IMR-90 (cell line): ENCODE measurements at regions not wholly inside any gene's neighbourhood (a gene's known extent, or its start where the extent isn't known, plus 50 kb on each side); places are given as distances from the start of the nearest gene placed in this dataset.

Source experiments
- ATAC-seq: fragments of 200-7000 bp; cut with Tn5 transposase; 2 replicates; pipeline ENCODE4 v1.9.1; 2020; ENCODE audit warnings: low read depth, mild to moderate bottlenecking, moderate library complexity
- BruUV-seq: library from RNA; stranded (reverse); fragments of 400-500 nt; replicated peaks from 2 replicates; lab custom pipeline; 2021; lab: Mats Ljungman, UMichigan
- CTCF ChIA-PET: fragments of 300-600 bp; formaldehyde crosslinking; extraction: SDS; loops from one replicate; lab custom pipeline; 2021; ENCODE audit warnings: antibody characterized with exemption; lab: Yijun Ruan, JAX
- POLR2A ChIA-PET: fragments of 300-600 bp; sonication (Branson Sonifier 250); formaldehyde crosslinking; loops from one replicate; lab custom pipeline; 2022; ENCODE audit warnings: antibody characterized with exemption; ENCODE audit not compliant: unreplicated experiment; lab: Charles Lee
- DNase-seq: peaks from one replicate; pipeline ENCODE4 v3.0.0; 2013
- H2AFZ ChIP-seq: replicated peaks from 2 replicates; pipeline ENCODE3; 2013; ENCODE audit warnings: low read length, mild to moderate bottlenecking; ENCODE audit not compliant: poor library complexity
- H2AK5ac ChIP-seq: 2 replicates; pipeline ENCODE4 v1.6.1; 2013; ENCODE audit warnings: low read depth, low read length, inconsistent platforms
- H2AK9ac ChIP-seq: replicated peaks from 2 replicates; pipeline ENCODE3; 2013; ENCODE audit warnings: mild to moderate bottlenecking, low read depth, low read length, moderate library complexity; ENCODE audit not compliant: poor library complexity
- H2BK120ac ChIP-seq: 2 replicates; pipeline ENCODE4 v1.6.1; 2013; ENCODE audit warnings: low read depth, low read length, inconsistent platforms
- H2BK15ac ChIP-seq: 3 replicates; pipeline ENCODE4 v1.6.1; 2013; ENCODE audit warnings: low read depth, low read length, inconsistent platforms
- H2BK20ac ChIP-seq: 2 replicates; pipeline ENCODE4 v1.6.1; 2013; ENCODE audit warnings: low read depth, mild to moderate bottlenecking, inconsistent platforms, low read length, moderate library complexity
- H2BK5ac ChIP-seq: 2 replicates; pipeline ENCODE4 v1.6.1; 2013; ENCODE audit warnings: mild to moderate bottlenecking, low read depth, low read length, inconsistent platforms; ENCODE audit not compliant: poor library complexity, severe bottlenecking
- H3K14ac ChIP-seq: replicated peaks from 2 replicates; pipeline ENCODE4 v1.6.1; 2013; ENCODE audit warnings: low read depth, low read length, inconsistent platforms
- H3K18ac ChIP-seq: 2 replicates; pipeline ENCODE4 v1.6.1; 2013; ENCODE audit warnings: low read depth, low read length, control low read depth
- H3K23ac ChIP-seq: 2 replicates; pipeline ENCODE4 v1.6.1; 2013; ENCODE audit warnings: low read depth, low read length, inconsistent platforms
- H3K27ac ChIP-seq: 2 replicates; pipeline ENCODE4 v1.5.1; 2013; ENCODE audit warnings: mild to moderate bottlenecking, control low read depth, low read length; ENCODE audit not compliant: insufficient read depth
- H3K27me3 ChIP-seq: 2 replicates; pipeline ENCODE4 v1.6.1; 2013; ENCODE audit warnings: low read length; ENCODE audit not compliant: control insufficient read depth, insufficient read depth
- H3K36me3 ChIP-seq: 2 replicates; pipeline ENCODE4 v1.6.1; 2013; ENCODE audit warnings: low read length, mixed read lengths; ENCODE audit not compliant: control insufficient read depth, insufficient read depth
- H3K4ac ChIP-seq: 2 replicates; pipeline ENCODE4 v1.6.1; 2013; ENCODE audit warnings: low read depth, low read length, inconsistent platforms
- H3K4me1 ChIP-seq: 2 replicates; pipeline ENCODE4 v1.6.1; 2013; ENCODE audit warnings: low read length, mixed read lengths; ENCODE audit not compliant: control insufficient read depth, insufficient read depth
- H3K4me2 ChIP-seq: 2 replicates; pipeline ENCODE4 v1.6.1; 2013; ENCODE audit warnings: low read depth, mild to moderate bottlenecking, control low read depth, low read length, moderate library complexity
- H3K4me3 ChIP-seq: 2 replicates; pipeline ENCODE4 v1.5.1; 2013; ENCODE audit warnings: low read depth, mild to moderate bottlenecking, control low read depth, low read length, moderate library complexity; ENCODE audit not compliant: insufficient read depth
- H3K56ac ChIP-seq: 2 replicates; pipeline ENCODE4 v1.6.1; 2013; ENCODE audit warnings: low read length, inconsistent platforms; ENCODE audit not compliant: insufficient read depth; ENCODE audit errors: extremely low read depth
- H3K79me1 ChIP-seq, 2 experiments: 2 replicates each; pipeline ENCODE4 v1.6.1; 2013; ENCODE audit warnings: low read length in 2 of 2, inconsistent platforms in 1 of 2, low read depth in 1 of 2
- H3K9ac ChIP-seq: 2 replicates; pipeline ENCODE4 v1.6.1; 2013; ENCODE audit warnings: low read depth, low read length, control low read depth
- H3K9me1 ChIP-seq: 2 replicates; pipeline ENCODE4 v1.6.1; 2013; ENCODE audit warnings: low read length, inconsistent platforms; ENCODE audit not compliant: insufficient read depth
- H3K9me3 ChIP-seq: 2 replicates; pipeline ENCODE4 v1.6.1; 2013; ENCODE audit warnings: low read length; ENCODE audit not compliant: control insufficient read depth, insufficient read depth
- H4K20me1 ChIP-seq: 2 replicates; pipeline ENCODE4 v1.6.1; 2013; ENCODE audit warnings: low read length, inconsistent platforms; ENCODE audit not compliant: insufficient read depth
- H4K5ac ChIP-seq: 2 replicates; pipeline ENCODE4 v1.6.1; 2013; ENCODE audit warnings: mild to moderate bottlenecking, low read depth, low read length, control low read depth
- H4K8ac ChIP-seq, 2 experiments: 2 replicates each; pipeline ENCODE4 v1.6.1; 2013; ENCODE audit warnings: low read depth in 2 of 2, low read length in 2 of 2, control low read depth in 1 of 2, inconsistent platforms in 1 of 2
- H4K91ac ChIP-seq: 2 replicates; pipeline ENCODE4 v1.6.1; 2013; ENCODE audit warnings: low read depth, low read length, inconsistent platforms; ENCODE audit not compliant: insufficient read depth
- BHLHE40 ChIP-seq: fragments of 150-350 bp; IDR thresholded peaks from 2 replicates; pipeline ENCODE4 v1.6.1; 2016; ENCODE audit warnings: mild to moderate bottlenecking, low read depth, low read length
- CEBPB ChIP-seq: IDR thresholded peaks from 2 replicates; pipeline ENCODE4 v1.6.1; 2012; ENCODE audit warnings: low read depth, low read length, improper control_type of control experiment
- CHD1 ChIP-seq: IDR thresholded peaks from 2 replicates; pipeline ENCODE4 v1.6.1; 2012; ENCODE audit warnings: low read depth, low read length, improper control_type of control experiment
- FOS ChIP-seq: fragments of 150-350 bp; IDR thresholded peaks from 2 replicates; pipeline ENCODE4 v1.6.1; 2016; ENCODE audit warnings: low read depth, low read length
- MAFK ChIP-seq: IDR thresholded peaks from 2 replicates; pipeline ENCODE4 v1.6.1; 2012; ENCODE audit warnings: low read depth, low read length, improper control_type of control experiment
- MAZ ChIP-seq: IDR thresholded peaks from 2 replicates; pipeline ENCODE4 v1.6.1; 2012; ENCODE audit warnings: low read depth, mild to moderate bottlenecking, low read length, improper control_type of control experiment, moderate library complexity, borderline replicate concordance
- MXI1 ChIP-seq: IDR thresholded peaks from 2 replicates; pipeline ENCODE4 v1.6.1; 2012; ENCODE audit warnings: low read depth, mild to moderate bottlenecking, low read length, moderate library complexity, borderline replicate concordance
- NFE2L2 ChIP-seq: fragments of 150-350 bp; IDR thresholded peaks from 2 replicates; pipeline ENCODE4 v1.6.1; 2016; ENCODE audit warnings: low read depth, mild to moderate bottlenecking, low read length
- POLR2A ChIP-seq: IDR thresholded peaks from 2 replicates; pipeline ENCODE4 v1.6.1; 2012; ENCODE audit warnings: mild to moderate bottlenecking, low read depth, low read length
- RAD21 ChIP-seq: IDR thresholded peaks from 2 replicates; pipeline ENCODE4 v1.6.1; 2012; ENCODE audit warnings: low read length, improper control_type of control experiment
- RCOR1 ChIP-seq: IDR thresholded peaks from 2 replicates; pipeline ENCODE4 v1.6.1; 2012; ENCODE audit warnings: mild to moderate bottlenecking, low read length, improper control_type of control experiment; ENCODE audit not compliant: insufficient replicate concordance
- RFX5 ChIP-seq: IDR thresholded peaks from 2 replicates; pipeline ENCODE4 v1.8.0; 2012; ENCODE audit warnings: low read depth, mild to moderate bottlenecking, low read length, moderate library complexity
- SMC3 ChIP-seq: fragments of 150-350 bp; IDR thresholded peaks from 2 replicates; pipeline ENCODE4 v1.6.1; 2016; ENCODE audit warnings: low read depth, mild to moderate bottlenecking, antibody characterized with exemption, low read length, moderate library complexity
- WGBS, 2 experiments: methylation state at CpG; one replicate each; pipeline versions ENCODE4 v1.1.5 to v1.1.7; 2013; ENCODE audit warnings: missing lambda C conversion rate in 2 of 2; ENCODE audit not compliant: insufficient read length in 1 of 2; ENCODE audit errors: extremely low coverage in 2 of 2; 5-methylcytosine and 5-hydroxymethylcytosine counted together
- dilution Hi-C: fragments of 300-500 bp; cut with HindIII; formaldehyde crosslinking; loops from one replicate; pipeline ENCODE4 v1.14.3; 2018; ENCODE audit warnings: low sequenced_read_pairs; ENCODE audit not compliant: unreplicated experiment
- in situ Hi-C: fragments of 300-500 bp; cut with MboI; formaldehyde crosslinking; loops from 3 replicates; pipeline ENCODE4 v1.14.3; 2019; ENCODE audit warnings: low sequenced_read_pairs, inconsistent platforms, mixed read lengths
- intact Hi-C: fragments of 100-400 bp; cut with micrococcal nuclease; formaldehyde crosslinking; loops from 2 replicates; pipeline ENCODE4 v1.10.0; 2022
- TF ChIP-seq, protein P1 (sequence below): conservative IDR thresholded peaks from 2 replicates; pipeline ENCODE4 v1.5.1; 2012; ENCODE audit warnings: mild to moderate bottlenecking, low read depth, low read length, improper control_type of control experiment
- TF ChIP-seq, protein P2 (sequence below): fragments of 150-350 bp; IDR thresholded peaks from 2 replicates; pipeline ENCODE4 v1.6.1; 2017; ENCODE audit warnings: mild to moderate bottlenecking, antibody characterized with exemption, low read length, low read depth
- TF ChIP-seq, protein P3 (sequence below): fragments of 150-350 bp; IDR thresholded peaks from 2 replicates; pipeline ENCODE4 v1.6.1; 2016; ENCODE audit warnings: low read depth, mild to moderate bottlenecking, low read length, moderate library complexity, borderline replicate concordance

DNA sequence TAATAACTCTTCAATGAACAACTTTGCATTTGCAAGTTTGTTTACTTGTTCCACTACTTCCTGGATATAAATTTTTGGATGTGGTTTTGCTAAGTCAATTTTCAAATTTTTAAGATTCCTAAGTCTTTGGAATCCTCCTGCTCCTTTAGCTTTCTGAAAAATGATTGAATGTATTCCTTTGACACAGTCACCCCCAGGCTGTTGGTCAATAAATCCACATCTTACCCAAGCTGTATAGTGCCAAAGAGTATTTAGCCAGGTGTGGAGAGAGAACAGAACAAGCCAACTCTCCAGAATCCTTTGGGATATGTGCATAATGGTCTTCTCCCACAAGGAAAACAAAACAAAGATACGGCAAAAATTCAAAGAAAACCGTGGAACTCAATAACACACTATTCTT is 56.9 kb upstream of the INTU start:
- no peak overlapping the region for H2BK20ac ChIP-seq
- POLR2A ChIA-PET: no interaction called here
- no TSS peak for BruUV-seq

More for the DNA sequence above, 56.9 kb upstream of the INTU start:
- dilution Hi-C loops: no loop called here
- no peak overlapping the region for H4K5ac ChIP-seq
- intact Hi-C loops: no loop called here
- no peak overlapping the region for H3K4me2 ChIP-seq
- ATAC-seq (peak; percentile 21; the same call in 1 of the 2 replicates), DNase-seq (no peak)
- 0 out of 2 replicates have a peak, but pooled peaks cover under 1% of the 10 kb centered on the region for H3K9me1 ChIP-seq
- no peak overlapping the region for H3K18ac ChIP-seq
- TF ChIP-seq CHD1 (no peak), MAFK (no peak), CEBPB (no peak), POLR2A (no peak), SMC3 (no peak), MXI1 (no peak), RCOR1 (no peak), MAZ (no peak), RAD21 (no peak), BHLHE40 (no peak), RFX5 (no peak), FOS (no peak), NFE2L2 (no peak)
- TF ChIP-seq, protein P1, sequence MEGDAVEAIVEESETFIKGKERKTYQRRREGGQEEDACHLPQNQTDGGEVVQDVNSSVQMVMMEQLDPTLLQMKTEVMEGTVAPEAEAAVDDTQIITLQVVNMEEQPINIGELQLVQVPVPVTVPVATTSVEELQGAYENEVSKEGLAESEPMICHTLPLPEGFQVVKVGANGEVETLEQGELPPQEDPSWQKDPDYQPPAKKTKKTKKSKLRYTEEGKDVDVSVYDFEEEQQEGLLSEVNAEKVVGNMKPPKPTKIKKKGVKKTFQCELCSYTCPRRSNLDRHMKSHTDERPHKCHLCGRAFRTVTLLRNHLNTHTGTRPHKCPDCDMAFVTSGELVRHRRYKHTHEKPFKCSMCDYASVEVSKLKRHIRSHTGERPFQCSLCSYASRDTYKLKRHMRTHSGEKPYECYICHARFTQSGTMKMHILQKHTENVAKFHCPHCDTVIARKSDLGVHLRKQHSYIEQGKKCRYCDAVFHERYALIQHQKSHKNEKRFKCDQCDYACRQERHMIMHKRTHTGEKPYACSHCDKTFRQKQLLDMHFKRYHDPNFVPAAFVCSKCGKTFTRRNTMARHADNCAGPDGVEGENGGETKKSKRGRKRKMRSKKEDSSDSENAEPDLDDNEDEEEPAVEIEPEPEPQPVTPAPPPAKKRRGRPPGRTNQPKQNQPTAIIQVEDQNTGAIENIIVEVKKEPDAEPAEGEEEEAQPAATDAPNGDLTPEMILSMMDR: no peak
- TF ChIP-seq, protein P2, sequence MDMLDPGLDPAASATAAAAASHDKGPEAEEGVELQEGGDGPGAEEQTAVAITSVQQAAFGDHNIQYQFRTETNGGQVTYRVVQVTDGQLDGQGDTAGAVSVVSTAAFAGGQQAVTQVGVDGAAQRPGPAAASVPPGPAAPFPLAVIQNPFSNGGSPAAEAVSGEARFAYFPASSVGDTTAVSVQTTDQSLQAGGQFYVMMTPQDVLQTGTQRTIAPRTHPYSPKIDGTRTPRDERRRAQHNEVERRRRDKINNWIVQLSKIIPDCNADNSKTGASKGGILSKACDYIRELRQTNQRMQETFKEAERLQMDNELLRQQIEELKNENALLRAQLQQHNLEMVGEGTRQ: no peak
- TF ChIP-seq, protein P3, sequence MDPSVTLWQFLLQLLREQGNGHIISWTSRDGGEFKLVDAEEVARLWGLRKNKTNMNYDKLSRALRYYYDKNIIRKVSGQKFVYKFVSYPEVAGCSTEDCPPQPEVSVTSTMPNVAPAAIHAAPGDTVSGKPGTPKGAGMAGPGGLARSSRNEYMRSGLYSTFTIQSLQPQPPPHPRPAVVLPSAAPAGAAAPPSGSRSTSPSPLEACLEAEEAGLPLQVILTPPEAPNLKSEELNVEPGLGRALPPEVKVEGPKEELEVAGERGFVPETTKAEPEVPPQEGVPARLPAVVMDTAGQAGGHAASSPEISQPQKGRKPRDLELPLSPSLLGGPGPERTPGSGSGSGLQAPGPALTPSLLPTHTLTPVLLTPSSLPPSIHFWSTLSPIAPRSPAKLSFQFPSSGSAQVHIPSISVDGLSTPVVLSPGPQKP: no peak
- H2AK5ac ChIP-seq: no peak overlapping the region
- no peak overlapping the region for H4K8ac ChIP-seq
- H3K27me3 ChIP-seq: no peaks in the 10 kb centered on the region
- no CpG with 5 or more reads among the region's 2 CpGs for WGBS, 2 experiments
- H3K14ac ChIP-seq: no peak overlapping the region
- no peak overlapping the region for H3K56ac ChIP-seq
- no peaks in the 10 kb centered on the region for H3K9me3 ChIP-seq
- no peak overlapping the region for H2BK15ac ChIP-seq
- H3K9ac ChIP-seq: no peak overlapping the region
- no peaks in the 10 kb centered on the region for H3K4me1 ChIP-seq
- no peak overlapping the region for H3K27ac ChIP-seq
- CTCF ChIA-PET: interaction anchor here (1.5 kb wide), 1 partner anchor 11 kb away, joined by 4 read pairs; no protein-coding TSS in a partner anchor
- no peaks in the 10 kb centered on the region for H3K36me3 ChIP-seq
- H3K4ac ChIP-seq: no peak overlapping the region
- H3K4me3 ChIP-seq: no peak overlapping the region
- no peak overlapping the region for H2BK5ac ChIP-seq
- H3K23ac ChIP-seq: no peak overlapping the region
- H3K79me1 ChIP-seq: no peaks in the 10 kb centered on the region
- in situ Hi-C loops: no loop called here
- no peaks in the 10 kb centered on the region for H4K20me1 ChIP-seq
- H4K91ac ChIP-seq: no peak overlapping the region
- no peak overlapping the region for H2AFZ ChIP-seq
- H2AK9ac ChIP-seq: no peak overlapping the region
- H2BK120ac ChIP-seq: no peak overlapping the region
